A673 (cell line): ENCODE measurements at regions not wholly inside any gene's neighbourhood (a gene's known extent, or its start where the extent isn't known, plus 50 kb on each side); places are given as distances from the start of the nearest gene placed in this dataset.

Source experiments
- CTCF ChIP-seq: fragments of 300-800, 200-600 bp; sonication (generic); conservative IDR thresholded peaks from 2 replicates; pipeline ENCODE4 v1.5.1; 2017; ENCODE audit warnings: low read depth, mild to moderate bottlenecking, antibody characterized with exemption, low read length, moderate library complexity, mixed read lengths
- EZH2 ChIP-seq: fragments of 200-600 bp; sonication (generic); IDR thresholded peaks from 2 replicates; pipeline ENCODE4 v1.6.1; 2017; ENCODE audit warnings: borderline replicate concordance, low read depth, mild to moderate bottlenecking, mixed read lengths, antibody characterized with exemption, low read length; ENCODE audit not compliant: poor library complexity, severe bottlenecking

GRCh38 chr17:14630046-14630445 is 329.2 kb downstream of the HS3ST3B1 start:
- TF ChIP-seq CTCF (no peak), EZH2 (no peak)
